ENCODE measurements at regions not wholly inside any gene's neighbourhood (a gene's known extent, or its start where the extent isn't known, plus 50 kb on each side); places are given as distances from the start of the nearest gene placed in this dataset.
"Not testable (repeated sequence)": the region's sequence is repeated elsewhere in the genome, so short reads cannot be mapped to it uniquely, and the experiment has no call there.

DNA sequence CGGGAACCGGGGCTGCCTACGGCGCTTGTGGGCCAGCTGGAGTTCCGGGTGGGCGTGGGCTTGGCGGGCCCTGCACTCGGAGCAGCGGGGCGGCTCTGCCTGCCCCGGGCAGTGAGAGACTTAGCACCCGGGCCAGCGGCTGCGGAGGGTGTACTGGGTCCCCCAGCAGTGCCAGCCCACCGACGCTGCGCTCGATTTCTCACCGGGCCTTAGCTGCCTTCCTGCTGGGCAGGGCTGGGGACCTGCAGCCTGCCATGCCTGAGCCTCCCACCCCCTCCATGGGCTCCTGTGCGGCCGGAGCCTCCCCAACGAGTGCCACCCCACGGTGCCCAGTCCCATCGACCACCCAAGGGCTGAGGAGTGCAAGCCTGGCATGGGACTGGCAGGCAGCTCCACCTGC, 72.8 kb upstream of the SSBP2 start:
- not testable (repeated sequence) for DNase-seq

DNA sequence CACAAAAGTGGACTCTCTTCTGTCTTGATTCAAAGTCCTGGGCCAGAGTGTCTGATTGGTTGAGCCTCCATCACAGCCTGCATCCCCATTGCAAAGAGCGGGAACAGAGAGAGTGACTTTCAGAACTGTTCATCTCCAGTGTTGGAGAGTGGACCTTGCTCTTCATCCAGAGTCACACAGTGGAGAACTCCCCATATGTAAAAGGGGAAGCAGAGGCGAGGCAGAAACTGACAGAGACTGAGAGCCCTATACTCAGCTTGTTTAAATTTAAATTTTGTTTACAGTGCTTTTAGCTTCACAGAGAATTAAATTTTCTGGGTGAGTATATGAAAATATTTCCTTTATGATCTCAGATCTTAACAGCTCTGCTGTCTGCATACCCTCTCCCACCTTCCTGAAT, 70.0 kb upstream of the SSBP2 start:
- no peak for DNase-seq

DNA sequence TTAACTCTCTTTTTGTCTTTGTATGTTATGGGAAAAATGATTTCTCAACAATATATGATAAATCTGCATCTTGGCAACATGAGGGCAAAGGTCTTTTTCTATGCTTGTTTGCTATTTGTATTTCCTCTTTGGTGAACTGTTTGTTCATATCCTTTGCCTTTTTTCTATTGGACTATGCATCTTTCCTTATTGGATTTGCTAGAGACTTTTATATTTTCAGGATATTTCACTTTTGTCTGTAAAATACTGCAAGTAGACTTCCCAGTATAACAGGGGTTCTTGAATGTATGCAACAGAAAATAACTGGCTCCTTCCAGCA, 69.4 kb upstream of the SSBP2 start:
- DNase-seq: no peak

DNA sequence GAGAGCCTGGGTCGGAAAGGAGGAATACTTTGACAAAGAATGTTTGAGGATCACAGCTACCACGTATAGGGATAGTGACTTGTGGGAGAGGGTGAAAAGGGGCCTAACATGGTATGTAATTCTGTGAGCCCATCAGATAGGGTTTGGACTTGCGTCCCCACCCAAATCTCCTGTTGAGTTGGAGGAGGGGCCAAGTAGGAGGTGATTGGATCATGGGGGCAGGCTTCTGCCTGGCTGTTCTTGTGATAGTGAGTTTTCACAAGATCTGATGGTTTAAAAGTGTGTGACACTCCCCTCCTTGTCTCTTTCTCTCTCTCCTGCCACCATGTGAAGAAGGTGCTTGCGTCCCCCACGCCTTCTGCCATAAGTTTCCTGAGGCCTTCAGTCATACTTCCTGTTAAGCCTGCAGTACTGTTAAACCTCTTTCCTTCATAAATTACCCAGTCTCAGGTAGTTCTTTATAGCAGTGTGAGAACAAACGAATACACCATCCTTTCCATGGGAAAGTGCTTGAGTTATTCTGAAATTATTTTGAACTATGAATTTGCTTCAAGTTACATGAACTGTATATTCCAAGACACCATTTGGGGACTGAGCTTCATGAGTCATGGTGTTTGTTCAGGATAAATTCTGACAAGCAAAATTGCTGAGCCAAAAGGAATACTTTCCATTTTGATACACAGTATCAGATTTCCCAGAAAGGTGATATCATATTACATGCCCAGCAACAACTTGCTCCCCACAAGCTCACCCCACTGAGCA, 68.8 kb upstream of the SSBP2 start:
- no peak for DNase-seq

DNA sequence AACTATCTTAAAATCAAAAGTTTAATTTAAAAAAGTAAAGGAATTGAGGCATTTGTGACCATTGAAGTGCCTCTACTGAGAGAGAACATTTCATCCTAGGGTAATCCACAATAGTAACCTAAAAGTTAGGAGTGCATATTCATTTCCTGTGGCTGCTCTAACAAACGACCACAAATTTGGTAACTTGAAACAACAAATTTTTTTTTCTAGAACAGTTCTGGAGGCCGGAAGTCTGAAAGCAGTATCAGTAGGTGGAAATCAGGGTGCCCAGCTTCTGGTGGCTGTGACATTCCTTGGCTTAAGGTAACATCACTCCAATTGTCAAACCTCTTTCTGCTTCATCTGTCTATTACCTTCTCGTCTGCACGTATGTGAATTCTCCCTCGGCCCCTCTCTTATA, 67.1 kb upstream of the SSBP2 start:
- DNase-seq: no peak

DNA sequence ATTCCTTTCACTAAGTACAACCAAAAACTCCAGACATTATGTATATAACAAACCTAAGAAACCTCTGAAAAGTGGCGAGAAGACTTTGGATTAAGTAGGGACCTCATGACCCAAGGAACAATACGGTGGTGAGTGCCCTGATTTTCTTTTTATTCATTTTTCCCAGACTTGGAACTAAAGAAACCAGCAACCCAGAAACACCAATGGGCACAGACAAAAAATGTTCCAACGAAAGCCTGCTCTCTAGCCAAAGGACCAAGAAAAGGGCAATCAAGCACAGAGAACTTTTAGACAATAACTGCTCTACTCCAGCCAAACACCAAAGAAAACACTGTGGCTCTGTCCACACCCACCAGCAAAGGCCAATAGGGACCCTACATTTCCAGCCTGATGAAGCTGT, 66.2 kb upstream of the SSBP2 start:
- DNase-seq: no peak

DNA sequence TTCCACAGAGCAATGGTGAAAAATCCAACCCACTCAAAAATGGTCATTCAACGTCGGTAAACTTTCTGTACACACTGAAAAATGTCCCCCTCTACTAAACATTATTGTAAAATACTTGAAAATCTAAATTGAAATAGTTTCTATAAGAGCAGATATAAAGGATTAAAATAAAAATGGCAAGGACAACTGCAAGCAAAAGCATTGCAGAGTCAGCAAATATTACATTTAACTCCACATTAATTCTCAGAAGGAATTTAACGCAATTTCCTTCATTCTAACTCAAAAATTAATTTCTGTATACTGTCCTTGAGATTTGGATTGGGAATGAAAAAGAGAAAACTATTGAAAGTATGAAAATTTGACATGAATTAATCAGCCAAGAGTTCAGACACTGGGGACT, 64.4 kb upstream of the SSBP2 start:
- no peak for DNase-seq

DNA sequence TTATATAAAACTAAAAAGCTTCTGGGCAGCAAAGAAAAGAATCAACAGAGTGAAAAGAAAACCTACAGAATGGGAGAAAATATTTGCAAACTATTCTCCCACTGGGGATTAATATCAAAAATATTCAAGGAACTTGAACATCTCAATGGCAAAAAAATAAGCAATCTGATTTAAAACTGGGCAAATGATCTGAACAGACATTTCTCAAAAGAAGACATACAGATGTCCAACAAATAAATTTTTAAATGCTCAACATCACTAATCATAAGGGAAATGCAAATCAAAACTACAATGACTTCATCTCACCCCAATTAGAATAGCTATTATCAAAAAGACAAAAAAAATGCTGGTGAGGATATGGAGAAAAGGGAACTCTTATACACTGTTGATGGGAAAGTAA, 57.2 kb upstream of the SSBP2 start:
- DNase-seq: no peak

DNA sequence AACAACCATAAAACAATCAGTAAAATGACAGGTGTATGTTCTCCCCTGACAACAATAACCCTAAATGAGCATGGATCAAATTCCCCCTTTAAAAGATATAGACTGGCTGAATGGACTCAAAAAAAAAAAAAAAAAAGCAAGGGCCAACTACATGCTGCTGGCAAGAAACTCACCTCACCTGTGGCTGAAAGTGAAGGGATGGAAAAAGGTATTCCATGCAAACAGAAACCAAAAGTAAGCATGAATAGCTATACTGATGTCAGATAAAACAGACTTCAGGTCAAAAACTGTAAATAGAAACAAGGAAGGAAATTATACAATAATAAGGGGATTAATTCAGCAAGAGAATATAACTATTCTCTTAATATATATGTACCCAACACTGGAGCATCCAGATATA, 54.2 kb upstream of the SSBP2 start:
- no peak for DNase-seq

DNA sequence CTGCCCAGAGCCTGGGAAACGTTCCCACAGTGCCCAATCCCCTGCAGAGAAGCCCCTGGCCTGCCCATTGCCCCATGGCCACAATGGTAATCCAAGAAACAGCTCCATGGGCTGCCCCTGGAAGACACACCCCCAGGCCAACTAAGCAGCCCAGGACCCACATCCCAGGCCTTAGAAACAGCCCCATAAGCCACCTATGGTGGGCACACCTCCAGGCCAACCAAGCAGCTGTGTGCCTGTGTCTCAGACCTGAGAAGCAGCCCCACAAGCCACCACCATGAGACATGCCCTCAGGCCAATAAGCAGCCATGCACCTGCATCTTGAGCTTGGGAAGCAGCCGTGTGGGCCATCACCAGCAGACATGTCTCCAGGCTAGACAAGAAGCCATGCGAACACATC, 52.9 kb upstream of the SSBP2 start:
- DNase-seq: no peak

DNA sequence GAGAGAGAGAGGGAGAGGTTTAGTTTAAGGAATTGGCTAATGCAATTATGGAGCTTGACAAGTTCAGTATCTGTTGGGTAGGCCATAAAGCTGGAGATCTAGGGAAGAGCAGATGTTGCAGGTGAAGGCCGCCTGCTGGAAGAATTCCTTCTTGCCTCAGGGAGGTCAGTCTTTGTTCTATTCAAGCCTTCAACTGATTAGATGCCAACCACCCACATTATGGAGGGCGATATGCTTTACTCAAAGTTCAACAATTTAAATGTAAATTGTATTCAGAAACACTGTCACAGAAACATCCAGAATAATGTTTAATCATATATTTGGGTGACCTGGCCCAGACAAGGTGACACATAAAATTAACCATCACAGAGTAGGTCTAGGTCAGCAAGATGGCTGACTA, 51.7 kb upstream of the SSBP2 start:
- DNase-seq: no peak

DNA sequence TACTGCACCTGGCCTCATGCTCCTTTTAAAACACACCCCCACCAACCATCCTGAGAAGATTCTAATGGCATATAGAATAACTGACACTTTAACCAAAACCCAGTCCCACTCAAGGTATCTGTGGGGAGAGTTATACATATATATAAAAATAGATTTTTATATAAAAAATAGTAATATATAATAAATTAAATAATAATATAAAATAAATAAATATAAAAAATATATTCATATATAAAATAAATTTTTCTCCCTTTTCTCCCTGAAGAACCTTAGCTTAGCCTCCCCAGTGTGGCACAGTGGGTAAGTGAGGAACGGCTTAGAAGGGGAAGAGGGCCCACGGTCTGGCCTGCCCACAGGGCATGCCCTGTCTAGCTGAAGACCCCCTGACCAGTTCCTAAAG, 51.1 kb upstream of the SSBP2 start:
- no peak for DNase-seq

DNA sequence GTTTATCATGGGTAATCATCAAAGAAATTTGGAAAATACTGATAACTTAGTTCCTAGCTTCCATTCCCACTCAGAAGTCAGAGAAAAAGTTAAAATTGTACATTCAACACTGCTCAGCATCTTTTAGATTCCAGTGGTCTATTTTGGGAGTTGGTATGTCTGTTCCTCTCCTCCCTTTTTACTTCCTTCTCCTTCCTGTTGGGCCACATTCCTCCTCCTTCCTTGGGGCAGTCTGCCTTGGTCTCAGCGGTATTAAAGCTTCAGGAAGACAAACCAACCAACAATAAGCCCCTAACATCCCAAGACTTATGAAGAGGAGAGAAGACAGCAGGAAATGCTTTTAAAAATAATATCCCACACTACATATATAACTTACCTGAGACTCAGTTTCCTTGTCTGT, 49.9 kb upstream of the SSBP2 start:
- no peak for DNase-seq
